Ishikawa (cell line): ENCODE measurements at regions not wholly inside any gene's neighbourhood (a gene's known extent, or its start where the extent isn't known, plus 50 kb on each side); places are given as distances from the start of the nearest gene placed in this dataset.

ENCODE experiments used
- EP300 ChIP-seq: IDR thresholded peaks from 2 replicates; pipeline ENCODE4 v1.6.1; 2012; ENCODE audit warnings: borderline replicate concordance
- MAX ChIP-seq: IDR thresholded peaks from 2 replicates; pipeline ENCODE4 v1.6.1; 2012
- TCF12 ChIP-seq: IDR thresholded peaks from 2 replicates; pipeline ENCODE4 v1.6.1; 2012; ENCODE audit warnings: low read depth
- TEAD4 ChIP-seq: IDR thresholded peaks from 2 replicates; pipeline ENCODE4 v1.6.1; 2012
- TF ChIP-seq, protein P1 (sequence below): IDR thresholded peaks from 2 replicates; pipeline ENCODE4 v1.6.1; 2012

DNA sequence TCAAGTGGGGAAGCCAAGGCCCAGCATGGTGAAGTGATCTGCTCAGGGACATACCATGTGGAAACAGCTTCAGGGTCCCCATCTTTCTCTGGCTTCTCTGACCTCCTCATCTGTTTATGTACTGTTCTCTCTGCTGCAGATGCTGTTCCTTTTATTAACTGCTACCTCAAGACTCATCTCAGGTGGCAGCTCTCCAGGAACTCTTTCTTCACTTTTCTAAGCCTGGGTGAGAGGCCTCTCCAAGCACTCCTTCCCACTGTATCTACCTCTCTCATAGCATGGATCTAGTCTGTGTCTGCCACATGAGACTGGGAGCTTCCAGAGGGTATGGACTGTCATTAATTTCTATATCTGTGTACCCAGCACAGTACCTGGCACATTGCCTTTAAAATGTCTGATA lies 73.4 kb upstream of the PPM1J start:
- TF ChIP-seq EP300, result no peak
- TF ChIP-seq TCF12, result no peak
- TF ChIP-seq, protein P1, sequence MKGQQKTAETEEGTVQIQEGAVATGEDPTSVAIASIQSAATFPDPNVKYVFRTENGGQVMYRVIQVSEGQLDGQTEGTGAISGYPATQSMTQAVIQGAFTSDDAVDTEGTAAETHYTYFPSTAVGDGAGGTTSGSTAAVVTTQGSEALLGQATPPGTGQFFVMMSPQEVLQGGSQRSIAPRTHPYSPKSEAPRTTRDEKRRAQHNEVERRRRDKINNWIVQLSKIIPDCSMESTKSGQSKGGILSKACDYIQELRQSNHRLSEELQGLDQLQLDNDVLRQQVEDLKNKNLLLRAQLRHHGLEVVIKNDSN, result no peak
- TF ChIP-seq MAX, result no peak
- TF ChIP-seq TEAD4, result no peak
